ENCODE measurements at regions not wholly inside any gene's neighbourhood (a gene's known extent, or its start where the extent isn't known, plus 50 kb on each side); places are given as distances from the start of the nearest gene placed in this dataset.

DNA sequence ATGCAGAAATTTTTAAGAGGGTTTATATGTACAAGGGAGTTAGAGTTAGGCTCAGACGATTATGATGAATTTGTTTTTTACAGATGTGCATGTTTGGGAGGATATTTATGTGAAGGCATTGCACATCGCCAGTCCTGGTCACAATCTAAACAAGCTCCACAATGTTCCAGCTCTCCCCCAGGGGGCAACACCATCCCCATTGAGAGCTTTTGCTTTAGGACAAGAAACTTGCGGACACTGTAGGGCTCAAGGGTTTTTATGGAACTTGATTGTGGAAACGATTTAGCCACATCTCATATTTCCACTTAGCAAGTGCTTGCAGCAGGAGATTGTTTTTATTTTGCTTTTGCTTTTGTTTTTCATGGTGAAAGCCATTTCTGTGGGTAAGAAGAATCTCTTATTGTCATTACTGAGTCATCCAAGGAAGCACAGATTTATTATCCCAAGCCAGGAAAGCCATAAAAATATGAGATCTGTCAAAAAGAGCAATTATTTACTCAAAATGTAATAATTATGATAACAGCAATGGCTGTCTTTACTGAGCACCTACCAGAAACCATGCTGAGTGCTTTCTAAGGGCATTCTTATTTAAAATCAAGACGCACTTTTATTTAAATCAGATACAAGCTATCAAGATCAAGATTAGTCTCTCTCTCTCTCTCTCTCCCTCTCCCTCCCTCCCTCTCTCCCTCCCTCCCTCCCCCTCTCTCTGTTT is 276.7 kb upstream of the SRRM4 start:
- Histone ChIP-seq H3K4me2 (ENCODE audit: insufficient read depth, low read length) (no peak overlapping the region), H3K27ac (ENCODE audit: low read depth, low read length) (no peak overlapping the region), H4K20me1 (ENCODE audit: insufficient read depth, low read length) (no peaks in the 10 kb centered on the region), H3K4me3 (ENCODE audit: insufficient read depth, low read length) (no peak overlapping the region), H2AFZ (ENCODE audit: low read length) (no peak overlapping the region), H3K79me2 (ENCODE audit: insufficient read depth, low read length) (no peaks in the 10 kb centered on the region), H3K36me3 (ENCODE audit: insufficient read depth, low read length) (no peaks in the 10 kb centered on the region), H3K9me3 (ENCODE audit: low read depth, low read length) (peaks cover 4% of the 10 kb centered on the region), H3K4me1 (ENCODE audit: insufficient read depth, low read length) (no peaks in the 10 kb centered on the region), H3K27me3 (ENCODE audit: insufficient read depth, low read length) (no peaks in the 10 kb centered on the region)
- TF ChIP-seq, protein P1, sequence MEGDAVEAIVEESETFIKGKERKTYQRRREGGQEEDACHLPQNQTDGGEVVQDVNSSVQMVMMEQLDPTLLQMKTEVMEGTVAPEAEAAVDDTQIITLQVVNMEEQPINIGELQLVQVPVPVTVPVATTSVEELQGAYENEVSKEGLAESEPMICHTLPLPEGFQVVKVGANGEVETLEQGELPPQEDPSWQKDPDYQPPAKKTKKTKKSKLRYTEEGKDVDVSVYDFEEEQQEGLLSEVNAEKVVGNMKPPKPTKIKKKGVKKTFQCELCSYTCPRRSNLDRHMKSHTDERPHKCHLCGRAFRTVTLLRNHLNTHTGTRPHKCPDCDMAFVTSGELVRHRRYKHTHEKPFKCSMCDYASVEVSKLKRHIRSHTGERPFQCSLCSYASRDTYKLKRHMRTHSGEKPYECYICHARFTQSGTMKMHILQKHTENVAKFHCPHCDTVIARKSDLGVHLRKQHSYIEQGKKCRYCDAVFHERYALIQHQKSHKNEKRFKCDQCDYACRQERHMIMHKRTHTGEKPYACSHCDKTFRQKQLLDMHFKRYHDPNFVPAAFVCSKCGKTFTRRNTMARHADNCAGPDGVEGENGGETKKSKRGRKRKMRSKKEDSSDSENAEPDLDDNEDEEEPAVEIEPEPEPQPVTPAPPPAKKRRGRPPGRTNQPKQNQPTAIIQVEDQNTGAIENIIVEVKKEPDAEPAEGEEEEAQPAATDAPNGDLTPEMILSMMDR (IDR thresholded peaks at IDR 0.05; ENCODE audit: extremely low read depth, low read depth, low read length), result no peak
- DNase-seq (ENCODE audit: insufficient read length, low spot score, missing footprints), result no peak

DNA sequence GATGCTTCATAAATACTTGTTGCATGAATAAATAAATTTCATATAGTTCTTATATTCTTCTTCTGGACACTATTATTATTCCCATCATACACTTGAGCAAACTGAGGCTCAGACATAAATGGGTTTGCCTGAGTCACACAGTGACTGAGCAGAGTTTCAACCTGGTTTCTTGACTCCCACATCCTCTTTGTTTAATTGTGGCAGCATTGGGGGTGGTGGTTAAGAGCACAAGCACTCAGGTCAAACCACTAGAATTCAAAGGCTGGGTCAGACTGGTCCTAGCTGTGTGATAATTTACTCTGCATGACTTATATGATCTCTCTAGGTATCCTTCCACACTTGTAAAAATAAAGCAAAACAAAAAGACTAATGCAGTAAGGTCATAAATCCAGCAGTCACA is 274.9 kb upstream of the SRRM4 start:
- no peaks in the 10 kb centered on the region for H4K20me1 ChIP-seq (ENCODE audit: insufficient read depth, low read length)
- no peaks in the 10 kb centered on the region for H3K36me3 ChIP-seq (ENCODE audit: insufficient read depth, low read length)
- H3K9me3 ChIP-seq (ENCODE audit: low read depth, low read length), result peaks cover under 1% of the 10 kb centered on the region
- no peak for DNase-seq (ENCODE audit: insufficient read length, low spot score, missing footprints)
- H3K4me2 ChIP-seq (ENCODE audit: insufficient read depth, low read length), result no peak overlapping the region
- no peak overlapping the region for H3K27ac ChIP-seq (ENCODE audit: low read depth, low read length)
- H3K4me3 ChIP-seq (ENCODE audit: insufficient read depth, low read length), result no peak overlapping the region
- no peaks in the 10 kb centered on the region for H3K79me2 ChIP-seq (ENCODE audit: insufficient read depth, low read length)
- no peaks in the 10 kb centered on the region for H3K4me1 ChIP-seq (ENCODE audit: insufficient read depth, low read length)
- no peaks in the 10 kb centered on the region for H3K27me3 ChIP-seq (ENCODE audit: insufficient read depth, low read length)
- TF ChIP-seq, protein P1 (IDR thresholded peaks at IDR 0.05; ENCODE audit: extremely low read depth, low read depth, low read length), result no peak
- H2AFZ ChIP-seq (ENCODE audit: low read length), result no peak overlapping the region

DNA sequence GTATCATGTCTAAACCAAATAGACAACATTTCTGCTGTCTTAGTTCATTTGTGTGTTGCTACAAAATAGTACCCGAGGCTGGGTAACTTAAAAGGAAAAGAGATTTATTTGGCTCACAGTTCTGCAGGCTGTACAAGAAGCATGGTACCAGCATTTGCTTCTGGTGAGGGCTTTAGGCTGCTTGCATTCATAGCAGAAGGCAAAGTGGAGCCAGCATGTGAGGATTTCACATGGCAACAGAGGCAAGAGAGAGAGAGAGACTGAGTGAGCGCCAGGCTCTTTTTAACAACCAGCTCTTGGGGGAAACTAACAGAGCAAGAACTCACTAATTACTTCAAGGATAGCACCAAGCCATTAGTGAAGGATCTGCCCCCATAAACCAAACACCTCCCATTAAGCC is 271.4 kb upstream of the SRRM4 start:
- Histone ChIP-seq H3K36me3 (ENCODE audit: insufficient read depth, low read length) (no peaks in the 10 kb centered on the region), H3K4me3 (ENCODE audit: insufficient read depth, low read length) (no peak overlapping the region), H3K27me3 (ENCODE audit: insufficient read depth, low read length) (no peaks in the 10 kb centered on the region), H3K4me2 (ENCODE audit: insufficient read depth, low read length) (no peak overlapping the region), H3K79me2 (ENCODE audit: insufficient read depth, low read length) (no peaks in the 10 kb centered on the region), H3K27ac (ENCODE audit: low read depth, low read length) (no peak overlapping the region), H2AFZ (ENCODE audit: low read length) (no peak overlapping the region), H4K20me1 (ENCODE audit: insufficient read depth, low read length) (no peaks in the 10 kb centered on the region), H3K4me1 (ENCODE audit: insufficient read depth, low read length) (no peaks in the 10 kb centered on the region), H3K9me3 (ENCODE audit: low read depth, low read length) (no peaks in the 10 kb centered on the region)
- no peak for DNase-seq (ENCODE audit: insufficient read length, low spot score, missing footprints)
- TF ChIP-seq, protein P1 (IDR thresholded peaks at IDR 0.05; ENCODE audit: extremely low read depth, low read depth, low read length), result no peak

DNA sequence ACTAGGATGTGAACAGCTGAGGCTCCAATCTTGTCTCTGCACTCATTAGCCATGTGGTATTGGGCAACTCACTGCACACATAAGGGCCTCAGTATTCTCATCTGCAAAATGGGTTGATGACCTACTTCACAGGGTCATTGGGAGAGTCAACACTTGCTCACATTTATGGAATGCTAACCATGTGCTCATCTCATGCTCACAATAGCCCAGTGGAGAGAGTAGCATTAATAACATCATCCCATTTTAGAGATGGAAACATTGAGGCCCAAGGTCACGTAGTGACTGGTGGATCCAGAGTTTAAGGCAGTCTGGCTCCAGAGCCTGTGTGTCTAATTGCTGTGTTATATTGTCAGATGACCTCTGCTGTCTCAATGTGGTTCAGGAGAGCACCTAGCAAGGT is 270.2 kb upstream of the SRRM4 start:
- Histone ChIP-seq H3K36me3 (ENCODE audit: insufficient read depth, low read length) (no peaks in the 10 kb centered on the region), H3K4me2 (ENCODE audit: insufficient read depth, low read length) (no peak overlapping the region), H3K4me1 (ENCODE audit: insufficient read depth, low read length) (no peaks in the 10 kb centered on the region), H3K4me3 (ENCODE audit: insufficient read depth, low read length) (no peak overlapping the region), H2AFZ (ENCODE audit: low read length) (no peak overlapping the region), H3K79me2 (ENCODE audit: insufficient read depth, low read length) (no peaks in the 10 kb centered on the region), H3K27me3 (ENCODE audit: insufficient read depth, low read length) (no peaks in the 10 kb centered on the region), H3K9me3 (ENCODE audit: low read depth, low read length) (no peaks in the 10 kb centered on the region), H3K27ac (ENCODE audit: low read depth, low read length) (no peak overlapping the region), H4K20me1 (ENCODE audit: insufficient read depth, low read length) (no peaks in the 10 kb centered on the region)
- TF ChIP-seq, protein P1 (IDR thresholded peaks at IDR 0.05; ENCODE audit: extremely low read depth, low read depth, low read length), result no peak
- no peak for DNase-seq (ENCODE audit: insufficient read length, low spot score, missing footprints)
